Tibial artery (tissue), 4 donors: ENCODE measurements at regions not wholly inside any gene's neighbourhood (a gene's known extent, or its start where the extent isn't known, plus 50 kb on each side); places are given as distances from the start of the nearest gene placed in this dataset.

Experiments
- DNase-seq, 2 donors: peaks; one replicate each; pipeline ENCODE4 v3.0.0-alpha.2; 2019
- H3K27ac ChIP-seq, 2 donors: fragments of 200-600 bp; sonication (generic) in 1 of 2; 1 replicate in 1 of 2; 2 replicates in 1 of 2; pipeline ENCODE4 v1.5.1; 2018 to 2019; ENCODE audit warnings: mild to moderate bottlenecking in 1 of 2
- H3K27me3 ChIP-seq, 2 donors: fragments of 200-600 bp; sonication (generic) in 1 of 2; one replicate each; pipeline versions ENCODE4 v1.5.1 to v1.6.0; 2016 to 2019
- H3K36me3 ChIP-seq, 3 donors: fragments of 200-600 bp; sonication (generic) in 2 of 3; one replicate each; pipeline ENCODE4 v1.5.1; 2016 to 2019; ENCODE audit warnings: mild to moderate bottlenecking in 2 of 3
- H3K4me1 ChIP-seq, 4 donors: fragments of 200-600 bp; sonication (generic) in 2 of 4; 1 replicate in 3 of 4; 2 replicates in 1 of 4; pipeline ENCODE4 v1.5.1; 2016 to 2019
- H3K4me3 ChIP-seq, 2 donors: fragments of 200-600 bp; sonication (generic) in 1 of 2; 1 replicate in 1 of 2; 2 replicates in 1 of 2; pipeline ENCODE4 v1.5.1; 2018 to 2019; ENCODE audit warnings: mild to moderate bottlenecking in 2 of 2
- H3K9me3 ChIP-seq, 3 donors: fragments of 200-600 bp; sonication (generic) in 1 of 3; one replicate each; pipeline ENCODE4 v1.5.1; 2016 to 2019
- CTCF ChIP-seq, 2 experiments: fragments of 200-600 bp in 1 of 2; fragments of 450-650 bp in 1 of 2; IDR thresholded peaks; one replicate each; pipeline ENCODE4 v1.5.1; 2017 to 2019; ENCODE audit warnings: antibody characterized with exemption in 2 of 2, mild to moderate bottlenecking in 1 of 2, moderate library complexity in 1 of 2
- intact Hi-C: fragments of 100-400 bp; cut with DNase I; formaldehyde crosslinking; loops from one replicate; pipeline ENCODE4 v1.15.0; 2023; ENCODE audit warnings: low total_unique reads

GRCh38 chr19:27657271-27658051 lies 1555.5 kb downstream of the UQCRFS1 start:
- Histone ChIP-seq H3K4me3 (no peak overlapping the region), H3K27me3 (no peaks in the 10 kb centered on the region), H3K4me1 (no peaks in the 10 kb centered on the region), H3K9me3 (peaks cover 3 to 59% (median 30%) of the 10 kb centered on the region in 3 donors), H3K27ac (no peak overlapping the region), H3K36me3 (no peaks in the 10 kb centered on the region)
- TF ChIP-seq CTCF (IDR thresholded peaks at IDR 0.05), result no peak
- DNase-seq, result peak in 1 of 2 donors; percentile 25
- intact Hi-C loops, result no loop called here

GRCh38 chr19:27654266-27654990 lies 1558.5 kb downstream of the UQCRFS1 start:
- Histone ChIP-seq H3K4me1 (no peaks in the 10 kb centered on the region), H3K27ac (no peak overlapping the region), H3K9me3 (peaks cover 3 to 53% (median 24%) of the 10 kb centered on the region in 3 donors), H3K4me3 (no peak overlapping the region), H3K36me3 (no peaks in the 10 kb centered on the region), H3K27me3 (no peaks in the 10 kb centered on the region)
- intact Hi-C loops, result no loop called here
- DNase-seq, result no peak
- TF ChIP-seq CTCF (IDR thresholded peaks at IDR 0.05), result no peak

GRCh38 chr19:27652796-27653195 lies 1560.2 kb downstream of the UQCRFS1 start:
- no peak for DNase-seq
- Histone ChIP-seq H3K4me1 (no peaks in the 10 kb centered on the region), H3K27me3 (no peaks in the 10 kb centered on the region), H3K4me3 (no peak overlapping the region), H3K27ac (no peak overlapping the region), H3K36me3 (no peaks in the 10 kb centered on the region), H3K9me3 (peaks cover 0 to 42% (median 9%) of the 10 kb centered on the region in 3 donors)
- no peak for TF ChIP-seq CTCF (IDR thresholded peaks at IDR 0.05)
- intact Hi-C loops, result no loop called here

- Histone ChIP-seq H3K27ac (no peak overlapping the region), H3K36me3 (no peaks in the 10 kb centered on the region), H3K4me1 (no peaks in the 10 kb centered on the region), H3K27me3 (no peaks in the 10 kb centered on the region), H3K9me3 (peaks cover 0 to 42% (median 4%) of the 10 kb centered on the region in 3 donors), H3K4me3 (no peak overlapping the region)
- no peak for TF ChIP-seq CTCF (IDR thresholded peaks at IDR 0.05)
- intact Hi-C loops, result no loop called here
- peak in 1 of 2 donors; percentile 17 for DNase-seq
Measured at GRCh38 chr19:27652281-27652680, 1560.7 kb downstream of the UQCRFS1 start.

GRCh38 chr19:27647423-27647822 lies 1565.5 kb downstream of the UQCRFS1 start:
- Histone ChIP-seq H3K4me3 (no peak overlapping the region), H3K9me3 (peaks cover 0 to 14% (median 0%) of the 10 kb centered on the region in 3 donors), H3K27ac (no peak overlapping the region), H3K4me1 (no peaks in the 10 kb centered on the region), H3K27me3 (no peaks in the 10 kb centered on the region), H3K36me3 (no peaks in the 10 kb centered on the region)
- TF ChIP-seq CTCF (IDR thresholded peaks at IDR 0.05), result no peak
- intact Hi-C loops, result no loop called here
- DNase-seq, result no peak
